ENCODE measurements at regions not wholly inside any gene's neighbourhood (a gene's known extent, or its start where the extent isn't known, plus 50 kb on each side); places are given as distances from the start of the nearest gene placed in this dataset.
"Not testable (repeated sequence)": the region's sequence is repeated elsewhere in the genome, so short reads cannot be mapped to it uniquely, and the experiment has no call there.

DNA sequence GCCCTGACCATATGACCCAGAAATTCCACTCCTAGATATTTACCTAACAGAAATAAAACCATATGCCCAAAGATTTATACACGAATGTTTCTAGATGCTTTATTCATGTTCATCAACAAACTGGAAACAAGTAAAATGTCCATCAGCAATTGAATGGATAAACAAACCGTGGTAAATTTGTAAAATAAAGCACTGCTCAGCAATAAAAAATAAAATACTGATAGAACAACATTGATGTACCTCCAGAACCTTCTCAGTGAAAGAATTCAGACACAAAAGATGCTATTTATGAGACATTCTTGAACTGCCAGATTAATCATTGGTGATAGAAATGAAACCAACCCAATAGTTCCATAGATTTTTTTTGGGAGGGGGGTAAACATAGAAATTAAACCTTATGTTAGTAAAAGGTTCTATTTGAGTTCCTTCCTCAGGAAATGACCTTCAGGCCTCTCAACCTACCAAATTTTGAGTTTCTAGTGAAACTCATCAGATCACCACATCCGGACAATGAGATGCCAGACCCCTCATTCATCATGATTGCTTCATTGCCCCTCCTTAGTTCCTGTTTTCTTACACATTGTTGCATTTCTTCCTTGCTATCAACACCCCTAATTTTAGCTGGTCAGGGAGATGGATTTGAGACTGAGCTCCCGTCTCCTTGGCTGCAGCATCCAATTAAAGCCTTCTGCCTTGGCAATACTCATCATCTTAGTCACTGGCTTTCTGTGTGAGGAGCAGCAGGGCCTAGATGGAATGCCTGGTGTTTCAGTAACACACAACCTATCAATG lies 203.5 kb downstream of the LPIN1 start:
- TF ChIP-seq Cebpa-rat (IDR thresholded peaks at IDR 0.05), result peak; percentile 94
- H3K4me2 ChIP-seq, result peak overlapping the region; percentile 78
- H3K9ac ChIP-seq, result peak overlapping the region; percentile 42; the same call in 1 of the 2 replicates
- no peaks in the 10 kb centered on the region for H3K27me3 ChIP-seq
- no peaks in the 10 kb centered on the region for H4K20me1 ChIP-seq
- peaks cover 69% of the 10 kb centered on the region for H3K4me1 ChIP-seq
- H3K36me3 ChIP-seq, result 0 out of 2 replicates have a peak, but pooled peaks cover 5% of the 10 kb centered on the region
- peak overlapping the region; percentile 1; the same call in 1 of the 2 replicates for H3K4me3 ChIP-seq
- peak overlapping the region; percentile 79 for H3K27ac ChIP-seq
- H3K9me3 ChIP-seq, result peaks cover 38% of the 10 kb centered on the region

DNA sequence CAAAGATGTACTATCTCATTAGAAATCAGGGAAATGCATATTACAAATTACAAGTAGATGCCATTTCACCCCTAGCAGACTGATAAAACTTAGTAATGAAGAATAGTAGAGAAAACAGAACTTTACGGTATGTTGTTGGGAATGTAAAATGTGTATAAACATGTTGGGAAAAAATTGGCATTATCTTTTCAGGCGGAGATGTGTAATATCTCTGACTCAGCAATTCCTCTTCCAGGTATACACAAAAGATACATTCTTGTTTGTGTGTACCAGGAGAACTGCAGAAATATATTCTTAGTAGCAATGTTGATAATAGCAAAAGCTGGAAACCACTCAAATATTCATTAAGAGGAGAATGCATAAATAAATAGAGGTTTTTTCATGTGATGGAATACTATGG lies 204.5 kb downstream of the LPIN1 start:
- H3K4me1 ChIP-seq, result peaks cover 69% of the 10 kb centered on the region
- peak overlapping the region; percentile 79 for H3K27ac ChIP-seq
- no peak overlapping the region for H3K4me3 ChIP-seq

GRCh38 chr2:11951492-11951891 lies 205.1 kb downstream of the LPIN1 start:
- not testable (repeated sequence) for H3K27me3 ChIP-seq
- H3K4me1 ChIP-seq, result peaks cover 71% of the 10 kb centered on the region

More for the DNA sequence above, 204.5 kb downstream of the LPIN1 start:
- Histone ChIP-seq H3K9ac (no peak overlapping the region), H3K9me3 (peaks cover 38% of the 10 kb centered on the region), H4K20me1 (no peaks in the 10 kb centered on the region), H3K27me3 (no peaks in the 10 kb centered on the region), H3K4me2 (peak overlapping the region; percentile 78), H3K36me3 (0 out of 2 replicates have a peak, but pooled peaks cover 5% of the 10 kb centered on the region)
- TF ChIP-seq Cebpa-rat (IDR thresholded peaks at IDR 0.05), result no peak

DNA sequence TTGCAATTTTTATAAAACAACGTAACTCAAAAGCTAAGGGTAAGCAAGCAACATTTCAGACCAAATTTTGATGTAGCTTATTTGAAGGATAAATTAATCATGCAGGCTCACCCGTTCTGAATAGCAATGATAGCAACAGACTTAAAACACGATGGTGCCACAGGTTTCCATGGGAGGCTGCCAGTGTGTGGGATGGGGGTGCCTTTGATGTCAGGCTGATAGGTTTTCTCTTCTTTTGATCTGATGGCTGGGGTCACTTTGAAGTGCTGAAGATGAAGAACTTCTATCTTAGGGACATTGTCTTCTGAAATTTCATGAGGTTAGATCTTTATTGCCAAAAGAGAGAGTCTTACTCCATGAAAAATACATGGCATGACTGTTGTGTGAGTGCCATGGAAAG lies 206.8 kb downstream of the LPIN1 start:
- H3K4me2 ChIP-seq, result peak overlapping the region; percentile 22; the same call in 1 of the 2 replicates
- peaks cover 67% of the 10 kb centered on the region for H3K4me1 ChIP-seq
- H3K27ac ChIP-seq, result no peak overlapping the region
- H3K9me3 ChIP-seq, result peaks cover 19% of the 10 kb centered on the region
- H3K9ac ChIP-seq, result no peak overlapping the region
- no peak for TF ChIP-seq Cebpa-rat (IDR thresholded peaks at IDR 0.05)
- H3K4me3 ChIP-seq, result no peak overlapping the region
- no peaks in the 10 kb centered on the region for H3K27me3 ChIP-seq
- H4K20me1 ChIP-seq, result no peaks in the 10 kb centered on the region
- H3K36me3 ChIP-seq, result 0 out of 2 replicates have a peak, but pooled peaks cover 3% of the 10 kb centered on the region

More at GRCh38 chr2:11951492-11951891, 205.1 kb downstream of the LPIN1 start:
- not testable (repeated sequence) for H4K20me1 ChIP-seq, H3K9ac ChIP-seq, H3K36me3 ChIP-seq, H3K4me3 ChIP-seq, H3K27ac ChIP-seq
- Histone ChIP-seq H3K4me2 (peak overlapping the region; percentile 78), H3K9me3 (peaks cover 36% of the 10 kb centered on the region)

- H3K27me3 ChIP-seq, result no peaks in the 10 kb centered on the region
- H3K36me3 ChIP-seq, result no peaks in the 10 kb centered on the region
- peaks cover 28% of the 10 kb centered on the region for H3K9me3 ChIP-seq
- no peaks in the 10 kb centered on the region for H4K20me1 ChIP-seq
- no peak overlapping the region for H3K9ac ChIP-seq
- H3K27ac ChIP-seq, result peak overlapping the region; percentile 23; the same call in 1 of the 2 replicates
- H3K4me3 ChIP-seq, result no peak overlapping the region
- peak overlapping the region; percentile 56 for H3K4me2 ChIP-seq
- no peak for TF ChIP-seq Cebpa-rat (IDR thresholded peaks at IDR 0.05)
- H3K4me1 ChIP-seq, result peaks cover 47% of the 10 kb centered on the region
Measured at GRCh38 chr2:11955314-11955713, 208.9 kb downstream of the LPIN1 start.

GRCh38 chr2:11955884-11956291 lies 209.5 kb downstream of the LPIN1 start:
- Histone ChIP-seq H3K36me3 (no peaks in the 10 kb centered on the region), H3K27ac (peak overlapping the region; percentile 23; the same call in 1 of the 2 replicates), H3K27me3 (no peaks in the 10 kb centered on the region), H3K4me1 (peaks cover 41% of the 10 kb centered on the region), H3K9ac (no peak overlapping the region), H4K20me1 (no peaks in the 10 kb centered on the region), H3K4me3 (no peak overlapping the region), H3K9me3 (peaks cover 28% of the 10 kb centered on the region), H3K4me2 (peak overlapping the region; percentile 56)
- no peak for TF ChIP-seq Cebpa-rat (IDR thresholded peaks at IDR 0.05)

GRCh38 chr2:11962707-11963328 lies 216.4 kb downstream of the LPIN1 start:
- no peak overlapping the region for H3K4me3 ChIP-seq
- no peak for TF ChIP-seq Cebpa-rat (IDR thresholded peaks at IDR 0.05)
- H3K4me2 ChIP-seq, result no peak overlapping the region
- no peaks in the 10 kb centered on the region for H3K27me3 ChIP-seq
- H3K4me1 ChIP-seq, result peaks cover 19% of the 10 kb centered on the region
- H4K20me1 ChIP-seq, result no peaks in the 10 kb centered on the region
- peaks cover 13% of the 10 kb centered on the region for H3K9me3 ChIP-seq
- no peak overlapping the region for H3K27ac ChIP-seq
- H3K36me3 ChIP-seq, result no peaks in the 10 kb centered on the region
- no peak overlapping the region for H3K9ac ChIP-seq

- Histone ChIP-seq H3K4me1 (peaks cover 29% of the 10 kb centered on the region), H3K27ac (no peak overlapping the region), H3K36me3 (no peaks in the 10 kb centered on the region), H3K9ac (no peak overlapping the region), H4K20me1 (no peaks in the 10 kb centered on the region), H3K4me2 (no peak overlapping the region), H3K27me3 (no peaks in the 10 kb centered on the region), H3K9me3 (peaks cover 13% of the 10 kb centered on the region), H3K4me3 (no peak overlapping the region)
- no peak for TF ChIP-seq Cebpa-rat (IDR thresholded peaks at IDR 0.05)
Measured at GRCh38 chr2:11963966-11964365, 217.5 kb downstream of the LPIN1 start.

DNA sequence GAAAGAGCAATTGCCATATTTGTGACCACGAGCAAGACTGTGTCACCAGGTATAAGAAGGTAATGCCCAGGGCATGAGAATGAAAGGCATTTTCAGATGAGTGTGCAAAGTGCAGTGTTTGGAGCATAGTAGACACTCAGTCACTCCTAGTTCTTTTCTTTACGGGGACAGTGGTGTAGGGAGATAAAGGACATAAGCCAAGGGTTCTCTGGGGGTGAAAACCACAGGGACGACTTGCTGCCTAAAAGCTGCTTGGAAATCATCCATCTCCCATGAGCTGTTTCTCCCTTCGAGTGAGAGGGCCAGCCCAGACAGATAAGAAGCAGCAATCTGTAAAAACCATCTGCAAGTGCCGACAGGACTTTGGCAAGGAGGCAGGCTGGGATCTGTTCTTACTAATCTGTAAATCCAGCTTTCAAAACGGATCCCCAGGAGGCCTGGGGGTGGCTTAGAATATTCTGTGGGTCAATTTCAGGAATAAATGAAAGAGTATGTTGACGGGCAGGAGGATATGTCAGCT lies 221.6 kb downstream of the LPIN1 start:
- no peaks in the 10 kb centered on the region for H4K20me1 ChIP-seq
- H3K4me3 ChIP-seq, result no peak overlapping the region
- H3K9ac ChIP-seq, result no peak overlapping the region
- no peak for TF ChIP-seq Cebpa-rat (IDR thresholded peaks at IDR 0.05)
- no peaks in the 10 kb centered on the region for H3K36me3 ChIP-seq
- peaks cover 7% of the 10 kb centered on the region for H3K9me3 ChIP-seq
- H3K27ac ChIP-seq, result no peak overlapping the region; the same call in 1 of the 2 replicates
- H3K27me3 ChIP-seq, result no peaks in the 10 kb centered on the region
- H3K4me1 ChIP-seq, result peaks cover 29% of the 10 kb centered on the region
- H3K4me2 ChIP-seq, result peak overlapping the region; percentile 54

DNA sequence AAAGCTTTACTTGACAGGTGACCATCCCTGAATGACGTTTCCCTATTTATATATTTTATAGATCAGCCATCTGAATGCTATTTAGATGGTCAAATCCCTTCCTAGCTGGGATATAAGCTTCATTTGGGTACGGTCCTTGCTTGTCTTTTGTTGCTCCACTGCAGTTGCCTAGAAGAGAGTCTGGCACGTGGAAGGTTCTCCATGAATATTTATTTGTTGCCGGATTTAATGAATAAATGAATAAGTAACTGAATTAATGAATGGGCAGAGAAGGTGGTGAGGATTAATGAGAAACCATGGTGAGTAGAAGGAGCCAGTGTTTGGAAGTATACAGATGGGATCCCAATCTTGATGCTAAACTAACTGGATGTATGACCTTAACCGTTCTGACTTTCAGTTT lies 222.1 kb downstream of the LPIN1 start:
- Histone ChIP-seq H3K9ac (no peak overlapping the region), H3K9me3 (peaks cover 12% of the 10 kb centered on the region), H3K4me1 (peaks cover 29% of the 10 kb centered on the region), H3K4me2 (peak overlapping the region; percentile 54), H3K27ac (no peak overlapping the region), H3K4me3 (no peak overlapping the region), H4K20me1 (no peaks in the 10 kb centered on the region), H3K36me3 (no peaks in the 10 kb centered on the region), H3K27me3 (no peaks in the 10 kb centered on the region)
- no peak for TF ChIP-seq Cebpa-rat (IDR thresholded peaks at IDR 0.05)
